Upper lobe of left lung (tissue), 6 donors: ENCODE measurements at regions not wholly inside any gene's neighbourhood (a gene's known extent, or its start where the extent isn't known, plus 50 kb on each side); places are given as distances from the start of the nearest gene placed in this dataset.
"Not testable (repeated sequence)": the region's sequence is repeated elsewhere in the genome, so short reads cannot be mapped to it uniquely, and the experiment has no call there.

Experiments
- ATAC-seq, 2 donors: fragments of 200-7000 bp; cut with Tn5 transposase; one replicate each; pipeline ENCODE4 v1.9.1; 2022; ENCODE audit warnings: mild to moderate bottlenecking in 2 of 2, moderate library complexity in 2 of 2; ENCODE audit not compliant: low FRiP score in 2 of 2
- DNase-seq, 2 donors: peaks; one replicate each; pipeline ENCODE4 v3.0.0-alpha.2; 2019 to 2020
- H3K27ac ChIP-seq, 4 donors: fragments of 200-600 bp; sonication (generic); one replicate each; pipeline ENCODE4 v1.5.1; 2016 to 2019
- H3K27me3 ChIP-seq, 4 donors: fragments of 200-600 bp; sonication (generic); one replicate each; pipeline ENCODE4 v1.5.1; 2017 to 2019
- H3K36me3 ChIP-seq, 4 donors: fragments of 200-600 bp; sonication (generic); one replicate each; pipeline ENCODE4 v1.5.1; 2016 to 2019
- H3K4me1 ChIP-seq, 4 donors: fragments of 200-600 bp; sonication (generic); one replicate each; pipeline ENCODE4 v1.5.1; 2018 to 2019
- H3K4me3 ChIP-seq, 4 donors: fragments of 200-600 bp; sonication (generic); one replicate each; pipeline ENCODE4 v1.5.1; 2017 to 2019; ENCODE audit warnings: mild to moderate bottlenecking in 2 of 4, moderate library complexity in 1 of 4
- H3K9me3 ChIP-seq, 4 donors: fragments of 200-600 bp; sonication (generic); one replicate each; pipeline ENCODE4 v1.5.1; 2018 to 2019
- CTCF ChIP-seq, 6 experiments: fragments of 450-650 bp in 4 of 6; fragments of 200-600 bp in 2 of 6; sonication (generic) in 2 of 6; IDR thresholded peaks; one replicate each; pipeline ENCODE4 v1.5.1; 2016 to 2019; ENCODE audit warnings: antibody characterized with exemption in 6 of 6
- EP300 ChIP-seq, 4 donors: sonication (generic); formaldehyde crosslinking; IDR thresholded peaks; one replicate each; pipeline ENCODE4 v1.5.1; 2017; ENCODE audit warnings: antibody characterized with exemption in 4 of 4, control low read depth in 2 of 4
- POLR2A ChIP-seq, 4 donors: fragments of 450-650 bp; IDR thresholded peaks; one replicate each; pipeline ENCODE4 v1.5.1; 2016 to 2017; ENCODE audit warnings: antibody characterized with exemption in 4 of 4, mild to moderate bottlenecking in 2 of 4
- POLR2AphosphoS5 ChIP-seq, 2 donors: sonication (generic); formaldehyde crosslinking; IDR thresholded peaks; one replicate each; pipeline ENCODE4 v1.5.1; 2017; ENCODE audit warnings: antibody characterized with exemption in 2 of 2
- WGBS, 2 donors: methylation state at CpG; one replicate each; pipeline ENCODE4 v1.1.5; 2017 to 2018; 5-methylcytosine and 5-hydroxymethylcytosine counted together
- donor health status: DM: no; HTN: no; CAD: no; lungs with moderate emphysema.
- donor health status: DM: no; HTN: yes; CAD: no; lungs with severe emphysema.

- DNase-seq = no peak
- Histone ChIP-seq H3K4me1 (peaks cover 9 to 15% (median 13%) of the 10 kb centered on the region in 4 donors), H3K4me3 (no peak overlapping the region), H3K27ac (no peak overlapping the region), H3K36me3 (no peaks in the 10 kb centered on the region), H3K27me3 (no peaks in the 10 kb centered on the region), H3K9me3 (no peaks in the 10 kb centered on the region)
- 63 to 78% methylated on average over 2 of the region's 2 CpGs for WGBS, 2 donors
- TF ChIP-seq POLR2A (IDR thresholded peaks at IDR 0.05) = no peak
- no peak for TF ChIP-seq POLR2AphosphoS5 (IDR thresholded peaks at IDR 0.05)
- TF ChIP-seq CTCF (IDR thresholded peaks at IDR 0.05) = no peak
- no peak for TF ChIP-seq EP300 (IDR thresholded peaks at IDR 0.05)
- ATAC-seq = no peak
Measured at GRCh38 chr17:21508211-21508610, 132.1 kb downstream of the KCNJ12 start.

GRCh38 chr17:21509356-21509755, 133.2 kb downstream of the KCNJ12 start:
- ATAC-seq, H3K27me3 ChIP-seq, DNase-seq, H3K27ac ChIP-seq, H3K36me3 ChIP-seq, H3K4me3 ChIP-seq, H3K9me3 ChIP-seq: not testable (repeated sequence)
- peaks cover 9 to 15% (median 13%) of the 10 kb centered on the region in 4 donors for H3K4me1 ChIP-seq
- WGBS, 2 donors = 85 to 95% methylated on average over 1 of the region's 1 CpG

GRCh38 chr17:21510686-21511362, 134.7 kb downstream of the KCNJ12 start:
- no peaks in the 10 kb centered on the region for H3K9me3 ChIP-seq
- H3K4me1 ChIP-seq = peaks cover 9 to 15% (median 13%) of the 10 kb centered on the region in 4 donors
- no peaks in the 10 kb centered on the region for H3K27me3 ChIP-seq
- no peaks in the 10 kb centered on the region for H3K36me3 ChIP-seq
- H3K27ac ChIP-seq = peak overlapping the region in 3 of 4 donors; percentile 48 to 75 (median 68)
- TF ChIP-seq POLR2A (IDR thresholded peaks at IDR 0.05) = no peak
- TF ChIP-seq CTCF (IDR thresholded peaks at IDR 0.05) = no peak
- TF ChIP-seq POLR2AphosphoS5 (IDR thresholded peaks at IDR 0.05) = no peak
- no peak for TF ChIP-seq EP300 (IDR thresholded peaks at IDR 0.05)
- 32 to 39% methylated on average over 14 of the region's 14 CpGs for WGBS, 2 donors
- no peak for DNase-seq
- peak overlapping the region; percentile 12 to 69 (median 54) for H3K4me3 ChIP-seq
- ATAC-seq = peak in 1 of 2 donors; percentile 31

GRCh38 chr17:21511363-21512195, 135.4 kb downstream of the KCNJ12 start:
- H3K27me3 ChIP-seq = no peaks in the 10 kb centered on the region
- no peaks in the 10 kb centered on the region for H3K9me3 ChIP-seq
- peak overlapping the region; percentile 12 to 69 (median 54) for H3K4me3 ChIP-seq
- DNase-seq = peak; percentile 92 to 95
- TF ChIP-seq POLR2A (IDR thresholded peaks at IDR 0.05) (no peak), CTCF (IDR thresholded peaks at IDR 0.05) (peak; percentile 59 to 85 (median 72))
- 5 to 6% methylated on average over 27 to 64 of the region's 78 CpGs for WGBS, 2 donors
- peak overlapping the region in 3 of 4 donors; percentile 48 to 75 (median 68) for H3K27ac ChIP-seq
- ATAC-seq = peak; percentile 93 to 96
- peaks cover 9 to 15% (median 13%) of the 10 kb centered on the region in 4 donors for H3K4me1 ChIP-seq
- H3K36me3 ChIP-seq = no peaks in the 10 kb centered on the region

- Histone ChIP-seq H3K27me3 (no peaks in the 10 kb centered on the region), H3K9me3 (no peaks in the 10 kb centered on the region), H3K36me3 (no peaks in the 10 kb centered on the region), H3K4me3 (no peak overlapping the region), H3K27ac (no peak overlapping the region), H3K4me1 (peaks cover 9 to 15% (median 13%) of the 10 kb centered on the region in 4 donors)
- DNase-seq (no peak), ATAC-seq (no peak)
- TF ChIP-seq EP300 (IDR thresholded peaks at IDR 0.05) (no peak), POLR2AphosphoS5 (IDR thresholded peaks at IDR 0.05) (no peak), CTCF (IDR thresholded peaks at IDR 0.05) (no peak), POLR2A (IDR thresholded peaks at IDR 0.05) (no peak)
- WGBS, 2 donors = 47 to 63% methylated on average over 16 to 17 of the region's 18 CpGs
Measured at GRCh38 chr17:21512307-21513011, 136.3 kb downstream of the KCNJ12 start.
